Muscle of leg (tissue), 3 donors: ENCODE measurements at regions not wholly inside any gene's neighbourhood (a gene's known extent, or its start where the extent isn't known, plus 50 kb on each side); places are given as distances from the start of the nearest gene placed in this dataset.
"Not testable (repeated sequence)": the region's sequence is repeated elsewhere in the genome, so short reads cannot be mapped to it uniquely, and the experiment has no call there.

Source experiments
- DNase-seq: peaks from one replicate; pipeline ENCODE4 v3.0.0; 2013
- H3K27ac ChIP-seq: one replicate; pipeline ENCODE4 v1.5.1; 2013; ENCODE audit warnings: mild to moderate bottlenecking, low read length, control low read depth
- H3K27me3 ChIP-seq: one replicate; pipeline ENCODE4 v1.6.1; 2013; ENCODE audit warnings: low read length; ENCODE audit not compliant: control insufficient read depth, insufficient read depth
- H3K36me3 ChIP-seq: one replicate; pipeline ENCODE4 v1.6.1; 2013; ENCODE audit warnings: low read length; ENCODE audit not compliant: control insufficient read depth, insufficient read depth
- H3K4me1 ChIP-seq: one replicate; pipeline ENCODE4 v1.6.1; 2013; ENCODE audit warnings: low read length; ENCODE audit not compliant: control insufficient read depth, insufficient read depth
- H3K4me3 ChIP-seq: one replicate; pipeline ENCODE4 v1.5.1; 2013; ENCODE audit warnings: low read length, control low read depth
- H3K9me3 ChIP-seq: replicated peaks from 2 replicates; pipeline ENCODE4 v1.6.1; 2013; ENCODE audit warnings: low read depth, low read length; ENCODE audit not compliant: control insufficient read depth
- WGBS: methylation state at CpG from one replicate; pipeline ENCODE4 v1.1.5; 2013; ENCODE audit warnings: missing lambda C conversion rate; ENCODE audit not compliant: insufficient coverage; 5-methylcytosine and 5-hydroxymethylcytosine counted together

DNA sequence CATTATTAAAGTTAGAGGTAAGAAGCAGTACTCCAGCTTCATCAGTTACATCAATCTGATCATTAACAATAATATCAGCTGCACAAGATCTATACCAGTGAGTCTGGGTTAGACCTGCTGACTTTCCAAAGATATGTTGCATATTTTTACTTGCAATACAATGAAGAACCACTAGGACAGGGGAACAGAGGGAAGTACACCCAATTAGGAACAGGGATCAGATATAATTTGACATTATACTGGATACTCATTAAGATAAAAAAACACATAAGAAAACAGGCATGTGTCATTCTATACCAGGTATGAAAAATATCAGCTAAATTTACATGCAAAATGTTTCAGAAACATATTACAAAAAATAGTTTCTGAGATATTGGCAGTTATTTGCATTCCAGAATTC is 995.1 kb upstream of the DDX18 start:
- Histone ChIP-seq H3K27me3 (no peaks in the 10 kb centered on the region), H3K4me1 (no peaks in the 10 kb centered on the region), H3K4me3 (no peak overlapping the region), H3K27ac (no peak overlapping the region), H3K36me3 (no peaks in the 10 kb centered on the region), H3K9me3 (no peaks in the 10 kb centered on the region)
- no peak for DNase-seq

- no peaks in the 10 kb centered on the region for H3K36me3 ChIP-seq
- no peaks in the 10 kb centered on the region for H3K9me3 ChIP-seq
- H3K27ac ChIP-seq: no peak overlapping the region
- H3K4me3 ChIP-seq: no peak overlapping the region
- no peak for DNase-seq
- no peaks in the 10 kb centered on the region for H3K4me1 ChIP-seq
- H3K27me3 ChIP-seq: no peaks in the 10 kb centered on the region
- WGBS: no CpG with 5 or more reads among the region's 1 CpG
These were observed 993.5 kb upstream of the DDX18 start for GRCh38 chr2:116820986-116821385.

- not testable (repeated sequence) for H3K27ac ChIP-seq, H3K4me3 ChIP-seq, H3K9me3 ChIP-seq, DNase-seq, H3K4me1 ChIP-seq, H3K27me3 ChIP-seq, H3K36me3 ChIP-seq
- WGBS: no CpG with 5 or more reads among the region's 16 CpGs
These were observed 984.9 kb upstream of the DDX18 start for GRCh38 chr2:116829543-116829942.

GRCh38 chr2:116832148-116832547 is 982.3 kb upstream of the DDX18 start:
- no CpG with 5 or more reads among the region's 2 CpGs for WGBS
- DNase-seq: no peak
- peaks cover 4% of the 10 kb centered on the region for H3K9me3 ChIP-seq
- no peaks in the 10 kb centered on the region for H3K27me3 ChIP-seq
- no peaks in the 10 kb centered on the region for H3K4me1 ChIP-seq
- H3K4me3 ChIP-seq: no peak overlapping the region
- H3K27ac ChIP-seq: no peak overlapping the region
- H3K36me3 ChIP-seq: no peaks in the 10 kb centered on the region

GRCh38 chr2:116833052-116833451 is 981.4 kb upstream of the DDX18 start:
- peaks cover 4% of the 10 kb centered on the region for H3K9me3 ChIP-seq
- no peaks in the 10 kb centered on the region for H3K36me3 ChIP-seq
- no peaks in the 10 kb centered on the region for H3K4me1 ChIP-seq
- H3K27ac ChIP-seq: no peak overlapping the region
- H3K27me3 ChIP-seq: no peaks in the 10 kb centered on the region
- no CpG with 5 or more reads among the region's 3 CpGs for WGBS
- DNase-seq: no peak
- H3K4me3 ChIP-seq: no peak overlapping the region

- DNase-seq: no peak
- 92% methylated on average over 2 of the region's 5 CpGs for WGBS
These were observed 972.3 kb upstream of the DDX18 start for GRCh38 chr2:116842164-116842563.

GRCh38 chr2:116859708-116860107 is 954.8 kb upstream of the DDX18 start:
- no CpG with 5 or more reads among the region's 4 CpGs for WGBS
- DNase-seq: no peak
- Histone ChIP-seq H3K4me3 (no peak overlapping the region), H3K9me3 (peaks cover 7% of the 10 kb centered on the region), H3K27me3 (no peaks in the 10 kb centered on the region), H3K27ac (no peak overlapping the region), H3K4me1 (no peaks in the 10 kb centered on the region), H3K36me3 (no peaks in the 10 kb centered on the region)

More at GRCh38 chr2:116842164-116842563, 972.3 kb upstream of the DDX18 start:
- Histone ChIP-seq H3K27me3 (no peaks in the 10 kb centered on the region), H3K9me3 (no peaks in the 10 kb centered on the region), H3K36me3 (no peaks in the 10 kb centered on the region), H3K4me1 (no peaks in the 10 kb centered on the region), H3K27ac (no peak overlapping the region), H3K4me3 (no peak overlapping the region)

DNA sequence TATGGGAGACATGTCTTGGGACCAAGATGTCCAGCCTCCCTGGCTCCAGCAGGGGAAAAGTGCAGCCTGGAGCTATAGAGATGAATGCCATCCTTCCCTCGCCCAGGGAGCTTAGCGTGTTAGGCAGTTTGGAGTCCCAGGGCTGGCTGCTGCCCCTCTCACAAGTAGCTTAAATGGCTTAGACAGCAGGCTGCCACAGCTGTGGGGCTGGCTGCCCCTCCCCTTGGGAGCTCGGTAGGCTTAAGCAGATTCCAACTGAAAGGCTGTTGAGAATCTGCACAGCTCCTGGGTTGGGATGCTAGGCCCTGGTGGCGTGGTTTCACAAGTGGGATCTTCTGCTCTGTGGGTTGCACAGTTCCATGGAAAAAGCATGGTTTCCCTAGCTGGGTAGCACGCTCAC is 940.5 kb upstream of the DDX18 start:
- 70% methylated on average over 5 of the region's 5 CpGs for WGBS
- H3K9me3 ChIP-seq: peaks cover 17% of the 10 kb centered on the region
- H3K36me3 ChIP-seq: no peaks in the 10 kb centered on the region
- H3K4me1 ChIP-seq: no peaks in the 10 kb centered on the region
- no peak overlapping the region for H3K4me3 ChIP-seq
- no peaks in the 10 kb centered on the region for H3K27me3 ChIP-seq
- no peak for DNase-seq
- H3K27ac ChIP-seq: no peak overlapping the region

DNA sequence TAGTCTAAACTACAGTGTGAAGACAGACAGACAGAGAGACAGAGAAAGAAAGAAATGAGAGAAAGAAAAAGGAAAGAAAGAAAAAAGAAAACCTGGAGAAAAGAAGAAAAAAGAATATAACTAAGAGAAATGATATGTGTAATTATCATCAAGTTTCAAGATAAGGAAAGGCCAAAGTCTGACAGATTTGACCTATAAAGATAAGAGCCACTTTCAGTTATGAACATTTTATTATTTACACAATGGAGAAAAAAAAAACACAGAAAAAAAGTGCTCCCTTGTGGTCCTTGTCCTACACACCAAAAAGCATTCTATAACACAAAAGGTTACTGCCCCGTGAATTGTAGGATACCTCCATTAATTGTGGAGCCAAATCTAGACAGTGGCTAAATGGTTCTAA is 937.2 kb upstream of the DDX18 start:
- no CpG with 5 or more reads among the region's 1 CpG for WGBS

GRCh38 chr2:116877944-116878343 is 936.5 kb upstream of the DDX18 start:
- Histone ChIP-seq H3K27ac (no peak overlapping the region), H3K4me3 (no peak overlapping the region), H3K4me1 (no peaks in the 10 kb centered on the region), H3K36me3 (no peaks in the 10 kb centered on the region), H3K9me3 (peaks cover 17% of the 10 kb centered on the region), H3K27me3 (no peaks in the 10 kb centered on the region)
- no peak for DNase-seq
- WGBS: no CpG with 5 or more reads among the region's 2 CpGs

More for the DNA sequence above, 937.2 kb upstream of the DDX18 start:
- no peaks in the 10 kb centered on the region for H3K4me1 ChIP-seq
- H3K27me3 ChIP-seq: no peaks in the 10 kb centered on the region
- no peaks in the 10 kb centered on the region for H3K36me3 ChIP-seq
- no peak for DNase-seq
- no peak overlapping the region for H3K4me3 ChIP-seq
- H3K27ac ChIP-seq: no peak overlapping the region
- peaks cover 17% of the 10 kb centered on the region for H3K9me3 ChIP-seq

- WGBS: no CpG with 5 or more reads among the region's 2 CpGs
- H3K27ac ChIP-seq: no peak overlapping the region
- H3K27me3 ChIP-seq: no peaks in the 10 kb centered on the region
- no peaks in the 10 kb centered on the region for H3K4me1 ChIP-seq
- H3K9me3 ChIP-seq: peaks cover 3% of the 10 kb centered on the region
- H3K36me3 ChIP-seq: no peaks in the 10 kb centered on the region
- no peak overlapping the region for H3K4me3 ChIP-seq
- DNase-seq: no peak
These were observed 934.8 kb upstream of the DDX18 start for GRCh38 chr2:116879650-116880160.
